Astrocyte (in vitro differentiated cells and primary cell): ENCODE measurements at regions not wholly inside any gene's neighbourhood (a gene's known extent, or its start where the extent isn't known, plus 50 kb on each side); places are given as distances from the start of the nearest gene placed in this dataset.

ENCODE experiments used
- CTCF ChIP-seq: IDR thresholded peaks from 2 replicates; pipeline ENCODE4 v1.5.1; 2011; ENCODE audit warnings: low read depth, mild to moderate bottlenecking, inconsistent platforms, low read length, moderate library complexity; ENCODE audit not compliant: insufficient read depth
- EZH2 ChIP-seq: IDR thresholded peaks from 2 replicates; pipeline ENCODE4 v1.6.1; 2012; ENCODE audit warnings: mild to moderate bottlenecking, low read length, inconsistent platforms; ENCODE audit not compliant: insufficient read depth

- TF ChIP-seq CTCF: no peak
- TF ChIP-seq EZH2: no peak
Measured at GRCh38 chr9:13746876-13747275, 467.4 kb upstream of the MPDZ start.
